Stimulated activated CD8-positive, alpha-beta memory T cell treated with anti-CD3 and anti-CD28 coated beads, Interleukin-7, amount 100 ng/mL, for 48 hours (primary cell): ENCODE measurements at regions not wholly inside any gene's neighbourhood (a gene's known extent, or its start where the extent isn't known, plus 50 kb on each side); places are given as distances from the start of the nearest gene placed in this dataset.

Experiments used
- DNase-seq, 2 donors: peaks; one replicate each; pipeline ENCODE4 v3.0.0-alpha.2; 2020; ENCODE audit warnings: low read depth in 1 of 2; ENCODE audit errors: extremely low read depth in 1 of 2

DNA sequence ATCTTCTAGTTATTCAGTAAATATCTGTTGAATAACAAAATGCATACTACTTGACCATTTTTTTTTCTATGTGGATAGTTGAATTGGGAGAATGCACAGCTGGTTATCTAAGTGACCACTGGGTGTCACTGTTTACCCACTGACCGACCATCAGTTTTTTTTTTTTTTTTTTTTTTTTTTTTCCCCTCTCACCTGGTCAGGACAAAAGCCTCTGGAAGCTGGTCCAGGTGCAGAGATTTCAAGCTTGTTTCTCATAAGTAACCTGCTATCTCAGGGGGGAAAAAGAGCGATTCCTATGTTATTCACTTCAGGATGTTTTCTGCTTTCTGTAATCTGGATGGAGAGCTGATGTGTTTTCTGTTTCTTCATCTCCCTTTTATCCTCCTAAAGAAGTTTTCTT, 256.0 kb downstream of the DCDC2C start:
- no peak for DNase-seq

DNA sequence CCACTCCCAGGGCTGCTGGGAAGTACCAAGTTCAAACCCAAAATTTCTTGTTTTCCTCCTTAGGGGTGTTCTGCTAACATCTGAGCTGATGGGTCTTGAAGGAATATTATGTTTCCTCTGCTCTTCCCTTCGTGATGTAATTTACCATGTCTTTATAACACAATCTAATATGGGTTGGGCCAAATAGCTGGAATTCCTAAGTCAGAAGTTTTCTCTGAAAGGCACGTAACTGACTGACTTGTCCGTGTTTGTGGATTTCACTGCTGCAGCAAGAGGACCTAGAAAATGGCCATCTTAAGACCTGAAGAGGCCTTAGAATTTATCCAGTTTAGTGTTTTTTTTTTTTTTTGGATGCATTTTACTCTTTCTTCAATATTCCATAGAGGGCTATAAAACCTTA, 256.7 kb downstream of the DCDC2C start:
- no peak for DNase-seq

GRCh38 chr2:3962719-3963118, 259.3 kb downstream of the DCDC2C start:
- DNase-seq, result no peak

- DNase-seq, result no peak
Observed at GRCh38 chr2:3965211-3965610, 261.8 kb downstream of the DCDC2C start.

- no peak for DNase-seq
Observed at GRCh38 chr2:3965953-3966352, 262.6 kb downstream of the DCDC2C start.

- DNase-seq, result no peak
Observed at GRCh38 chr2:3966470-3966869, 263.1 kb downstream of the DCDC2C start.

GRCh38 chr2:3968736-3969135, 265.4 kb downstream of the DCDC2C start:
- DNase-seq, result no peak

GRCh38 chr2:3970791-3971651, 267.6 kb downstream of the DCDC2C start:
- DNase-seq, result no peak

DNA sequence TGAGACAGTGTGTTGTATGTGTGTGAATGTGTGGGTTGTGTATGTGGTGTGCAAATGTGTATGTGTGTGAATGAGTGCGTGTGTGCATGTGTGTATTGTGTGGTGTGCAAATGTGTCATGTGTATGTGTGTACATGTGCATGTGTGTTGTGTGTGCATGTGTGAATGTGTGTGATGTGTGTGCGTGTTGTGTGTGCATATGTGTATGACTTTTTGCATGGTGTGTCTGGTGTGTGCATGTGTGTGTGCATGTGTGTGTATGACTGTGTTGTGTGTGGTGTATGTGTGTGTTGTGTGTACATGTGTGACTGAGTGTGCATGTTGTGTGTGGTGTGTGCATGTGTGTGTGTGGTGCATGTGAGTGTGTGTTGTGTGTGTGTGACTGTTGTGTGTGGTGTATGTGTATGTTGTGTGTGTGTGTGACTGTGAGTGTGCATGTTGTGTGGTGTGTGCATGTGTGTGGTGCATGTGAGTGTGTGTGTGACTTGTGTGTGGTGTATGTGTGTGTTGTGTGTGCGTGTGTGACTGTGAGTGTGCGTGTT, 268.3 kb downstream of the DCDC2C start:
- no peak for DNase-seq

- DNase-seq, result no peak
Observed at GRCh38 chr2:3972377-3972776, 269.0 kb downstream of the DCDC2C start.

GRCh38 chr2:3974765-3975164, 271.4 kb downstream of the DCDC2C start:
- no peak for DNase-seq

DNA sequence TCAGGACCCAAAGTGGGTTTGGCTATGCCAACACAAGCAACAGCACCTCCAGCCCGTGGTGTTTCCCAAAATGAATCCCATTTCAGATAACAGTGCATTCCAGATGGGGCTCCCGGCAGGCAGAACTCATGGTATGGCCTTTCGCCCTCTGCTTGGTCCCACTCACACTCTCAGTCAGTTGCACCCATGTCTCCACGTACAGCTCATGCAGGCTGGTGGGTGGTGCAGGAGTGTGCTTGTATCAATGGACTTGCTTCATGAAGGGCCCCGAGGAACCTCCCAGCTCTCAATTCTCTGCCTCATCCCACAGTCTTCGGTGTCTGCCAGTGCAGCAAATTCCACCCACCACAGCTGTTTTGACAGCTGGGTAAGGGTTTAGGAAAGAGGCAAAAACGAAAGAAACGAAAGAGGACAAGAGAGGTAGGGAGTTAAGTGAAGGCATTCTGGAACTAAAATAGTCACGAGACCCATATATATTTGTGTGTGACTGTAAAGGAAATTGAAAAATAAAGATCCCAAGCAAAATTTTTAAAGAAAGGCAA, 278.1 kb downstream of the DCDC2C start:
- no peak for DNase-seq

- DNase-seq, result no peak
Observed at GRCh38 chr2:3982160-3982559, 278.8 kb downstream of the DCDC2C start.

DNA sequence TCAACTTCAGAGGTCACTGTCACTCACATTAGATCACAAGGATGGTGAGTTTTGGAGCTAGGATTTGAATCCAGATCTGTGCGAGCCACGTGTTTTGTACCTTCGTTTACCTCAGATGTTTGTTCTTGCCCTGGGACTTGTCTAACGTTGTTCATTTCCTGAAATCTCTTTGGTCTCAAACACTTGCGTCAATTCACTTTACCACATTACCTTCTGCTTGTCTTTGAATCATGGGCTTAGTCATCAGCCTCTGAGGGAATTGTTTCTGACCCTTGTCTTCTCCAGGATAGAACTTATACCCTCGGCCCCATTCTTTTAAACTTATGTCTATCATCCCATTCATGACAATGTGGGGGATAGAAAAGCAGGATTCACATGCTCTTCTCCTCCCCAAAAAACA, 282.7 kb downstream of the DCDC2C start:
- no peak for DNase-seq

- DNase-seq, result no peak
Observed at GRCh38 chr2:3986530-3987258, 283.3 kb downstream of the DCDC2C start.

DNA sequence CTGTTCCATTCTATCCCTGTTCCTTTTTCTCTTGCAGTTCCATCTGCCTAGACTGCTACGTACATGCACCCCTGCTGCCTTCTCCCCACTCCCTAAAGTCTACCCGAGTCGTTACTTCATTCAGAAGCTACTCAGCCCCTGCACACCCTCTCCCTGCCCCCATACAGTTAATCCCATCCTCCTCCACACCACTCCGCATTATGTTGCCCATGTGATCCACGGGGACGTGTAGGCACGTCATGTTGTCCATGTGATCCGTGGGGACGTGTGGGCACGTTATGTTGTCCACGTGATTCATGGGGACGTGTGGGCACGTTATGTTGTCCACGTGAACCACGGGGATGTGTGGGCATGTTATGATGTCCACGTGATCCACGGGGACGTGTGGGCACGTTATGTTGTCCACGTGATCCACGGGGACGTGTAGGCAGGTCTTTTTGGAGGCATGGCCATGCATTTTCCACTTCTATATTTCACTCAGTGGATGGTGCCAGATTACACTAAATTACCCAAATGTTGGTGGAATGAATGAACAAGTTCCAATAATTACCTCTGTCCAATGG, 299.5 kb downstream of the DCDC2C start:
- DNase-seq, result no peak

DNA sequence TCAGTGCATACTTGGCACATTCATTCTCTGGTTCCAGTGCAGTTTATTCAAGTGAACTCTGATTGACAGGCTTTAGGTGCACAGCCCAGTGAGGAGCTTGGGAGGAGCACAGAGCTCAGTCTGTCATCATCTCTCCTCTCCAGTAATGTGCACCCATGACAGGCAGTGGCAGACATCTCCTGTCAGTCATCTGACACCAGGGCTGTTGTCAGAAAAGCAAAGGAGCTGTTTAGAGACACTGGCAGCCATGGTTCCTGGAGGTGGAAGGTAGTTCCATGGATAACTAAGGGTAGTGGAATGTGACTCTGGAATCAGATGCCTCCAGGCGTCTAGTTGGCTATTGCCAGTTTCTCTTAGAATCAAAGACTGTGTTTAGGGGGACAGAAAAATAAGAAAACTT, 308.8 kb downstream of the DCDC2C start:
- no peak for DNase-seq

DNA sequence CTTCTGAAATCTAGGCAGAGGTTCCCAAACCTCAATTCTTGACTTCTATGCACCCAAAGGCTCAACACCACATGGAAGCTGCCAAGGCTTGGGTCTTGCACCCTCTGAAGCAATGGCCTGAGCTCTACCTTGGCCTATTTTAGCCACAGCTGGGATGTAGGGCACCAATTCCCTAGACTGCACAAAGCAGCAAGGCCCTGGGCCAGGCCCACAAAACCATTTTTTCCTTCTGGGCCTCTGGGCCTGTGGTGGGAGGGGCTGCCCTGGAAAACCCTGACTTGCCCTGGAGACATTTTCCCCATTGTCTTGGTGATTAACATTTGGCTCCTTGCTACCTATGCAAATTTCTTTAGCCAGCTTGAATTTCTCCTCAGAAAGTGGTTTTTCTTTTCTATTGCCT, 315.2 kb downstream of the DCDC2C start:
- no peak for DNase-seq

GRCh38 chr2:4020153-4020552, 316.8 kb downstream of the DCDC2C start:
- DNase-seq, result no peak

- DNase-seq, result no peak
Observed at GRCh38 chr2:4020649-4021048, 317.3 kb downstream of the DCDC2C start.

- DNase-seq, result no peak
Observed at GRCh38 chr2:4024605-4025004, 321.2 kb downstream of the DCDC2C start.
